IMR-90 (cell line): ENCODE measurements at regions not wholly inside any gene's neighbourhood (a gene's known extent, or its start where the extent isn't known, plus 50 kb on each side); places are given as distances from the start of the nearest gene placed in this dataset.

Experiments
- ATAC-seq: fragments of 200-7000 bp; cut with Tn5 transposase; 2 replicates; pipeline ENCODE4 v1.9.1; 2020; ENCODE audit warnings: low read depth, mild to moderate bottlenecking, moderate library complexity
- BruUV-seq: library from RNA; stranded (reverse); fragments of 400-500 nt; replicated peaks from 2 replicates; lab custom pipeline; 2021; lab: Mats Ljungman, UMichigan
- CTCF ChIA-PET: fragments of 300-600 bp; formaldehyde crosslinking; extraction: SDS; loops from one replicate; lab custom pipeline; 2021; ENCODE audit warnings: antibody characterized with exemption; lab: Yijun Ruan, JAX
- POLR2A ChIA-PET: fragments of 300-600 bp; sonication (Branson Sonifier 250); formaldehyde crosslinking; loops from one replicate; lab custom pipeline; 2022; ENCODE audit warnings: antibody characterized with exemption; ENCODE audit not compliant: unreplicated experiment; lab: Charles Lee
- DNase-seq: peaks from one replicate; pipeline ENCODE4 v3.0.0; 2013
- H2AFZ ChIP-seq: replicated peaks from 2 replicates; pipeline ENCODE3; 2013; ENCODE audit warnings: low read length, mild to moderate bottlenecking; ENCODE audit not compliant: poor library complexity
- H2AK5ac ChIP-seq: 2 replicates; pipeline ENCODE4 v1.6.1; 2013; ENCODE audit warnings: low read depth, low read length, inconsistent platforms
- H2AK9ac ChIP-seq: replicated peaks from 2 replicates; pipeline ENCODE3; 2013; ENCODE audit warnings: mild to moderate bottlenecking, low read depth, low read length, moderate library complexity; ENCODE audit not compliant: poor library complexity
- H2BK120ac ChIP-seq: 2 replicates; pipeline ENCODE4 v1.6.1; 2013; ENCODE audit warnings: low read depth, low read length, inconsistent platforms
- H2BK15ac ChIP-seq: 3 replicates; pipeline ENCODE4 v1.6.1; 2013; ENCODE audit warnings: low read depth, low read length, inconsistent platforms
- H2BK20ac ChIP-seq: 2 replicates; pipeline ENCODE4 v1.6.1; 2013; ENCODE audit warnings: low read depth, mild to moderate bottlenecking, inconsistent platforms, low read length, moderate library complexity
- H2BK5ac ChIP-seq: 2 replicates; pipeline ENCODE4 v1.6.1; 2013; ENCODE audit warnings: mild to moderate bottlenecking, low read depth, low read length, inconsistent platforms; ENCODE audit not compliant: poor library complexity, severe bottlenecking
- H3K14ac ChIP-seq: replicated peaks from 2 replicates; pipeline ENCODE4 v1.6.1; 2013; ENCODE audit warnings: low read depth, low read length, inconsistent platforms
- H3K18ac ChIP-seq: 2 replicates; pipeline ENCODE4 v1.6.1; 2013; ENCODE audit warnings: low read depth, low read length, control low read depth
- H3K23ac ChIP-seq: 2 replicates; pipeline ENCODE4 v1.6.1; 2013; ENCODE audit warnings: low read depth, low read length, inconsistent platforms
- H3K27ac ChIP-seq: 2 replicates; pipeline ENCODE4 v1.5.1; 2013; ENCODE audit warnings: mild to moderate bottlenecking, control low read depth, low read length; ENCODE audit not compliant: insufficient read depth
- H3K27me3 ChIP-seq: 2 replicates; pipeline ENCODE4 v1.6.1; 2013; ENCODE audit warnings: low read length; ENCODE audit not compliant: control insufficient read depth, insufficient read depth
- H3K36me3 ChIP-seq: 2 replicates; pipeline ENCODE4 v1.6.1; 2013; ENCODE audit warnings: low read length, mixed read lengths; ENCODE audit not compliant: control insufficient read depth, insufficient read depth
- H3K4ac ChIP-seq: 2 replicates; pipeline ENCODE4 v1.6.1; 2013; ENCODE audit warnings: low read depth, low read length, inconsistent platforms
- H3K4me1 ChIP-seq: 2 replicates; pipeline ENCODE4 v1.6.1; 2013; ENCODE audit warnings: low read length, mixed read lengths; ENCODE audit not compliant: control insufficient read depth, insufficient read depth
- H3K4me2 ChIP-seq: 2 replicates; pipeline ENCODE4 v1.6.1; 2013; ENCODE audit warnings: low read depth, mild to moderate bottlenecking, control low read depth, low read length, moderate library complexity
- H3K4me3 ChIP-seq: 2 replicates; pipeline ENCODE4 v1.5.1; 2013; ENCODE audit warnings: low read depth, mild to moderate bottlenecking, control low read depth, low read length, moderate library complexity; ENCODE audit not compliant: insufficient read depth
- H3K56ac ChIP-seq: 2 replicates; pipeline ENCODE4 v1.6.1; 2013; ENCODE audit warnings: low read length, inconsistent platforms; ENCODE audit not compliant: insufficient read depth; ENCODE audit errors: extremely low read depth
- H3K79me1 ChIP-seq, 2 experiments: 2 replicates each; pipeline ENCODE4 v1.6.1; 2013; ENCODE audit warnings: low read length in 2 of 2, inconsistent platforms in 1 of 2, low read depth in 1 of 2
- H3K9ac ChIP-seq: 2 replicates; pipeline ENCODE4 v1.6.1; 2013; ENCODE audit warnings: low read depth, low read length, control low read depth
- H3K9me1 ChIP-seq: 2 replicates; pipeline ENCODE4 v1.6.1; 2013; ENCODE audit warnings: low read length, inconsistent platforms; ENCODE audit not compliant: insufficient read depth
- H3K9me3 ChIP-seq: 2 replicates; pipeline ENCODE4 v1.6.1; 2013; ENCODE audit warnings: low read length; ENCODE audit not compliant: control insufficient read depth, insufficient read depth
- H4K20me1 ChIP-seq: 2 replicates; pipeline ENCODE4 v1.6.1; 2013; ENCODE audit warnings: low read length, inconsistent platforms; ENCODE audit not compliant: insufficient read depth
- H4K5ac ChIP-seq: 2 replicates; pipeline ENCODE4 v1.6.1; 2013; ENCODE audit warnings: mild to moderate bottlenecking, low read depth, low read length, control low read depth
- H4K8ac ChIP-seq, 2 experiments: 2 replicates each; pipeline ENCODE4 v1.6.1; 2013; ENCODE audit warnings: low read depth in 2 of 2, low read length in 2 of 2, control low read depth in 1 of 2, inconsistent platforms in 1 of 2
- H4K91ac ChIP-seq: 2 replicates; pipeline ENCODE4 v1.6.1; 2013; ENCODE audit warnings: low read depth, low read length, inconsistent platforms; ENCODE audit not compliant: insufficient read depth
- RCOR1 ChIP-seq: IDR thresholded peaks from 2 replicates; pipeline ENCODE4 v1.6.1; 2012; ENCODE audit warnings: mild to moderate bottlenecking, low read length, improper control_type of control experiment; ENCODE audit not compliant: insufficient replicate concordance
- WGBS, 2 experiments: methylation state at CpG; one replicate each; pipeline versions ENCODE4 v1.1.5 to v1.1.7; 2013; ENCODE audit warnings: missing lambda C conversion rate in 2 of 2; ENCODE audit not compliant: insufficient read length in 1 of 2; ENCODE audit errors: extremely low coverage in 2 of 2; 5-methylcytosine and 5-hydroxymethylcytosine counted together
- dilution Hi-C: fragments of 300-500 bp; cut with HindIII; formaldehyde crosslinking; loops from one replicate; pipeline ENCODE4 v1.14.3; 2018; ENCODE audit warnings: low sequenced_read_pairs; ENCODE audit not compliant: unreplicated experiment
- in situ Hi-C: fragments of 300-500 bp; cut with MboI; formaldehyde crosslinking; loops from 3 replicates; pipeline ENCODE4 v1.14.3; 2019; ENCODE audit warnings: low sequenced_read_pairs, inconsistent platforms, mixed read lengths
- intact Hi-C: fragments of 100-400 bp; cut with micrococcal nuclease; formaldehyde crosslinking; loops from 2 replicates; pipeline ENCODE4 v1.10.0; 2022

GRCh38 chr13:25034173-25034572 is 61.8 kb upstream of the PABPC3 start:
- ChIA-PET CTCF (interaction anchor here (1.0 to 1.5 kb wide), 2 partner anchors 19 to 39 kb away, joined by 3 to 4 read pairs; no protein-coding TSS in a partner anchor), POLR2A (no interaction called here)
- Histone ChIP-seq H3K23ac (no peak overlapping the region), H3K9me1 (no peaks in the 10 kb centered on the region), H2BK120ac (no peak overlapping the region), H3K9ac (no peak overlapping the region), H3K36me3 (no peaks in the 10 kb centered on the region), H3K4me3 (no peak overlapping the region), H3K27ac (no peak overlapping the region), H3K14ac (no peak overlapping the region), H4K8ac (no peak overlapping the region), H3K4me2 (no peak overlapping the region), H3K27me3 (no peaks in the 10 kb centered on the region; the same call in 1 of the 2 replicates), H4K91ac (no peak overlapping the region), H2BK5ac (no peak overlapping the region), H4K5ac (no peak overlapping the region), H2BK15ac (no peak overlapping the region), H3K18ac (no peak overlapping the region), H2BK20ac (no peak overlapping the region), H2AFZ (no peak overlapping the region), H3K4me1 (no peaks in the 10 kb centered on the region), H2AK5ac (no peak overlapping the region), H3K56ac (no peak overlapping the region), H4K20me1 (no peaks in the 10 kb centered on the region), H3K79me1 (no peaks in the 10 kb centered on the region), H2AK9ac (no peak overlapping the region), H3K4ac (no peak overlapping the region), H3K9me3 (no peaks in the 10 kb centered on the region)
- ATAC-seq = no peak
- no CpG with 5 or more reads among the region's 5 CpGs for WGBS, 2 experiments
- no TSS peak for BruUV-seq
- in situ Hi-C loops = no loop called here
- dilution Hi-C loops = no loop called here
- TF ChIP-seq RCOR1 = no peak
- DNase-seq = no peak
- intact Hi-C loops = no loop called here
